Glutamatergic neuron (in vitro differentiated cells): ENCODE measurements at regions not wholly inside any gene's neighbourhood (a gene's known extent, or its start where the extent isn't known, plus 50 kb on each side); places are given as distances from the start of the nearest gene placed in this dataset.

Experiments
- DNase-seq: peaks from one replicate; pipeline ENCODE4 v3.0.0; 2022
- H3K27ac Mint-ChIP-seq: one replicate; pipeline ENCODE4 v1.8.0; 2020; ENCODE audit warnings: mild to moderate bottlenecking, mixed read lengths, inconsistent platforms; ENCODE audit not compliant: unreplicated experiment
- H3K27me3 Mint-ChIP-seq: one replicate; pipeline ENCODE4 v1.8.0; 2020; ENCODE audit warnings: mild to moderate bottlenecking, moderate library complexity, mixed read lengths, inconsistent platforms; ENCODE audit not compliant: unreplicated experiment
- H3K36me3 Mint-ChIP-seq: one replicate; pipeline ENCODE4 v1.8.0; 2020; ENCODE audit warnings: mild to moderate bottlenecking, mixed read lengths, inconsistent platforms; ENCODE audit not compliant: unreplicated experiment
- H3K4me1 Mint-ChIP-seq: one replicate; pipeline ENCODE4 v1.8.0; 2020; ENCODE audit warnings: mild to moderate bottlenecking, low read depth, mixed read lengths, inconsistent platforms; ENCODE audit not compliant: unreplicated experiment
- H3K4me3 Mint-ChIP-seq: one replicate; pipeline ENCODE4 v1.8.0; 2020; ENCODE audit warnings: mild to moderate bottlenecking, mixed read lengths, inconsistent platforms; ENCODE audit not compliant: unreplicated experiment
- H3K9me3 Mint-ChIP-seq: one replicate; pipeline ENCODE4 v1.8.0; 2020; ENCODE audit warnings: mild to moderate bottlenecking, moderate library complexity, mixed read lengths, inconsistent platforms; ENCODE audit not compliant: unreplicated experiment
- CTCF ChIP-seq: fragments of 200-600 bp; sonication (generic); IDR thresholded peaks from one replicate; pipeline ENCODE4 v1.5.0; 2021; ENCODE audit not compliant: partially characterized antibody, unreplicated experiment

GRCh38 chr14:71236487-71236886 is 329.2 kb downstream of the PCNX1 start:
- no peak for DNase-seq
- Mint-ChIP-seq H3K27ac (no peak overlapping the region), H3K4me1 (no peaks in the 10 kb centered on the region), H3K27me3 (peaks cover 5% of the 10 kb centered on the region), H3K4me3 (no peak overlapping the region), H3K36me3 (no peaks in the 10 kb centered on the region), H3K9me3 (peaks cover 3% of the 10 kb centered on the region)
- no peak for TF ChIP-seq CTCF

- Mint-ChIP-seq H3K4me1 (no peaks in the 10 kb centered on the region), H3K4me3 (no peak overlapping the region), H3K27ac (no peak overlapping the region), H3K27me3 (peaks cover 4% of the 10 kb centered on the region), H3K36me3 (no peaks in the 10 kb centered on the region), H3K9me3 (peaks cover 3% of the 10 kb centered on the region)
- no peak for TF ChIP-seq CTCF
- no peak for DNase-seq
Measured at GRCh38 chr14:71237556-71237955, 330.3 kb downstream of the PCNX1 start.

- H3K36me3 Mint-ChIP-seq = no peaks in the 10 kb centered on the region
- TF ChIP-seq CTCF = no peak
- no peak for DNase-seq
- H3K4me3 Mint-ChIP-seq = no peak overlapping the region
- H3K4me1 Mint-ChIP-seq = no peaks in the 10 kb centered on the region
- no peak overlapping the region for H3K27ac Mint-ChIP-seq
- H3K9me3 Mint-ChIP-seq = peaks cover 3% of the 10 kb centered on the region
- H3K27me3 Mint-ChIP-seq = peaks cover 3% of the 10 kb centered on the region
Measured at GRCh38 chr14:71238835-71239234, 331.6 kb downstream of the PCNX1 start.

- no peak overlapping the region for H3K4me3 Mint-ChIP-seq
- no peak for TF ChIP-seq CTCF
- no peak overlapping the region for H3K27ac Mint-ChIP-seq
- H3K36me3 Mint-ChIP-seq = no peaks in the 10 kb centered on the region
- DNase-seq = no peak
- H3K9me3 Mint-ChIP-seq = peaks cover 3% of the 10 kb centered on the region
- no peaks in the 10 kb centered on the region for H3K27me3 Mint-ChIP-seq
- no peaks in the 10 kb centered on the region for H3K4me1 Mint-ChIP-seq
Measured at GRCh38 chr14:71240171-71240570, 332.9 kb downstream of the PCNX1 start.

- Mint-ChIP-seq H3K4me3 (no peak overlapping the region), H3K36me3 (no peaks in the 10 kb centered on the region), H3K9me3 (peaks cover 1% of the 10 kb centered on the region), H3K4me1 (no peaks in the 10 kb centered on the region), H3K27me3 (no peaks in the 10 kb centered on the region), H3K27ac (no peak overlapping the region)
- DNase-seq = no peak
- TF ChIP-seq CTCF = no peak
Measured at GRCh38 chr14:71240866-71241520, 333.7 kb downstream of the PCNX1 start.
